Stimulated activated CD4-positive, alpha-beta T cell treated with anti-CD3 and anti-CD28 coated beads, TNF-alpha, amount 100 ng/mL, for 24 hours (primary cell): ENCODE measurements at regions not wholly inside any gene's neighbourhood (a gene's known extent, or its start where the extent isn't known, plus 50 kb on each side); places are given as distances from the start of the nearest gene placed in this dataset.
"Not testable (repeated sequence)": the region's sequence is repeated elsewhere in the genome, so short reads cannot be mapped to it uniquely, and the experiment has no call there.

Source experiments
- DNase-seq, 3 experiments: peaks; one replicate each; pipeline ENCODE4 v3.0.0-alpha.2; 2020; ENCODE audit warnings: low read depth in 3 of 3

GRCh38 chr18:1811282-1811681 lies 760.0 kb downstream of the METTL4 start:
- no peak for DNase-seq

GRCh38 chr18:1825296-1825695 lies 746.0 kb downstream of the METTL4 start:
- no peak for DNase-seq

- no peak for DNase-seq
Observed at GRCh38 chr18:1840878-1841277, 730.4 kb downstream of the METTL4 start.

- DNase-seq, result no peak
Observed at GRCh38 chr18:1846640-1847039, 724.7 kb downstream of the METTL4 start.

GRCh38 chr18:1848716-1849115 lies 722.6 kb downstream of the METTL4 start:
- DNase-seq, result no peak

- no peak for DNase-seq
Observed at GRCh38 chr18:1849386-1849785, 721.9 kb downstream of the METTL4 start.

- not testable (repeated sequence) for DNase-seq
Observed at GRCh38 chr18:1857281-1857680, 714.0 kb downstream of the METTL4 start.

- DNase-seq, result no peak
Observed at GRCh38 chr18:1861473-1861872, 709.8 kb downstream of the METTL4 start.

- no peak for DNase-seq
Observed at GRCh38 chr18:1865869-1866268, 705.4 kb downstream of the METTL4 start.

GRCh38 chr18:1872274-1872673 lies 699.0 kb downstream of the METTL4 start:
- DNase-seq, result no peak

GRCh38 chr18:1875219-1875618 lies 696.1 kb downstream of the METTL4 start:
- DNase-seq, result no peak

GRCh38 chr18:1884623-1885022 lies 686.7 kb downstream of the METTL4 start:
- DNase-seq, result no peak

GRCh38 chr18:1891641-1892040 lies 679.7 kb downstream of the METTL4 start:
- no peak for DNase-seq

GRCh38 chr18:1892191-1892590 lies 679.1 kb downstream of the METTL4 start:
- no peak for DNase-seq

- no peak for DNase-seq
Observed at GRCh38 chr18:1895456-1896185, 675.7 kb downstream of the METTL4 start.

- no peak for DNase-seq
Observed at GRCh38 chr18:1906421-1906820, 664.9 kb downstream of the METTL4 start.

- no peak for DNase-seq
Observed at GRCh38 chr18:1907470-1908206, 663.7 kb downstream of the METTL4 start.

GRCh38 chr18:1914489-1914888 lies 656.8 kb downstream of the METTL4 start:
- no peak for DNase-seq

- no peak for DNase-seq
Observed at GRCh38 chr18:1916869-1917523, 654.3 kb downstream of the METTL4 start.

- no peak for DNase-seq
Observed at GRCh38 chr18:1917569-1917968, 653.7 kb downstream of the METTL4 start.

GRCh38 chr18:1922066-1922465 lies 649.2 kb downstream of the METTL4 start:
- DNase-seq, result no peak

- DNase-seq, result no peak
Observed at GRCh38 chr18:1928711-1929110, 642.6 kb downstream of the METTL4 start.

- DNase-seq, result no peak
Observed at GRCh38 chr18:1929720-1930119, 641.6 kb downstream of the METTL4 start.
